H1 (cell line): ENCODE measurements at regions not wholly inside any gene's neighbourhood (a gene's known extent, or its start where the extent isn't known, plus 50 kb on each side); places are given as distances from the start of the nearest gene placed in this dataset.

Experiments
- CTCF ChIA-PET: fragments of 300-600 bp; sonication (Branson Sonifier 250); formaldehyde crosslinking; loops from one replicate; lab custom pipeline; 2021; ENCODE audit not compliant: partially characterized antibody; lab: Charles Lee
- POLR2A ChIA-PET: fragments of 300-600 bp; sonication (Branson Sonifier 250); formaldehyde crosslinking; loops from one replicate; lab custom pipeline; 2021; ENCODE audit warnings: inconsistent platforms; ENCODE audit not compliant: partially characterized antibody; lab: Charles Lee
- DNase-seq, 2 experiments: peaks; one replicate each; pipeline versions ENCODE4 v3.0.0 to v3.0.0-alpha.2; 2010 to 2022; ENCODE audit warnings: low spot score in 2 of 2, low read depth in 1 of 2, mixed read lengths in 1 of 2
- FAIRE-seq: peaks from 2 replicates; lab custom pipeline; 2011; peaks lifted over from hg19 to GRCh38; lab: Jason Lieb, UNC
- H2AFZ ChIP-seq: 2 replicates; pipeline ENCODE4 v1.8.1; 2012; ENCODE audit warnings: low read length, inconsistent platforms
- H2AK5ac ChIP-seq: 2 replicates; pipeline ENCODE4 v1.6.1; 2013; ENCODE audit warnings: low read depth, low read length
- H2BK120ac ChIP-seq: replicated peaks from 2 replicates; pipeline ENCODE3; 2013; ENCODE audit warnings: low read depth, low read length, inconsistent platforms
- H2BK12ac ChIP-seq: 2 replicates; pipeline ENCODE4 v1.6.1; 2013; ENCODE audit warnings: low read depth, low read length
- H2BK15ac ChIP-seq: 2 replicates; pipeline ENCODE4 v1.6.1; 2013; ENCODE audit warnings: low read length
- H2BK20ac ChIP-seq: 2 replicates; pipeline ENCODE4 v1.6.1; 2013; ENCODE audit warnings: low read length
- H2BK5ac ChIP-seq: 2 replicates; pipeline ENCODE4 v1.6.1; 2013; ENCODE audit warnings: low read depth, low read length
- H3K14ac ChIP-seq: 2 replicates; pipeline ENCODE4 v1.6.1; 2013; ENCODE audit warnings: inconsistent platforms; ENCODE audit not compliant: insufficient read length
- H3K18ac ChIP-seq: 2 replicates; pipeline ENCODE4 v1.6.1; 2013; ENCODE audit warnings: low read length; ENCODE audit errors: extremely low read depth
- H3K23ac ChIP-seq: 2 replicates; pipeline ENCODE4 v1.6.1; 2013; ENCODE audit warnings: inconsistent platforms; ENCODE audit not compliant: insufficient read length
- H3K23me2 ChIP-seq: 2 replicates; pipeline ENCODE4 v1.6.1; 2013; ENCODE audit warnings: low read depth, low read length
- H3K27ac ChIP-seq: 2 replicates; pipeline ENCODE4 v1.6.1; 2011; ENCODE audit warnings: low read depth, low read length, inconsistent platforms
- H3K27me3 ChIP-seq, 4 experiments: replicated peaks in 1 of 4; 1 replicate in 1 of 4; 2 replicates in 3 of 4; pipeline versions ENCODE4 v1.6.1 to v1.8.1; 2011 to 2013; ENCODE audit warnings: low read length in 3 of 4, mild to moderate bottlenecking in 3 of 4, inconsistent platforms in 2 of 4, mixed read lengths in 2 of 4, moderate library complexity in 1 of 4; ENCODE audit not compliant: control insufficient read depth in 3 of 4, insufficient read depth in 3 of 4; ENCODE audit errors: extremely low read depth in 1 of 4
- H3K36me3 ChIP-seq, 4 experiments: 2 replicates each; pipeline versions ENCODE4 v1.6.1 to v1.8.1; 2011 to 2013; ENCODE audit warnings: mild to moderate bottlenecking in 4 of 4, low read length in 3 of 4, moderate library complexity in 2 of 4, control low read depth in 1 of 4, inconsistent platforms in 1 of 4; ENCODE audit not compliant: insufficient read depth in 4 of 4, control insufficient read depth in 2 of 4
- H3K4ac ChIP-seq: replicated peaks from 2 replicates; pipeline ENCODE3; 2013; ENCODE audit warnings: low read length, low read depth, mixed read lengths, inconsistent platforms; ENCODE audit not compliant: insufficient read length
- H3K4me1 ChIP-seq, 4 experiments: replicated peaks in 1 of 4; 1 replicate in 1 of 4; 2 replicates in 3 of 4; pipeline versions ENCODE4 v1.6.1 to v1.8.1; 2011 to 2013; ENCODE audit warnings: low read length in 3 of 4, inconsistent platforms in 2 of 4, mixed read lengths in 1 of 4; ENCODE audit not compliant: insufficient read depth in 4 of 4, control insufficient read depth in 3 of 4
- H3K4me2 ChIP-seq, 2 experiments: 2 replicates each; pipeline versions ENCODE4 v1.6.1 to v1.8.1; 2011 to 2013; ENCODE audit warnings: low read depth in 2 of 2, low read length in 2 of 2, control low read depth in 1 of 2, inconsistent platforms in 1 of 2, mild to moderate bottlenecking in 1 of 2; ENCODE audit not compliant: insufficient read depth in 1 of 2
- H3K4me3 ChIP-seq, 4 experiments: fragments of 200-600, 300-600 bp in 1 of 4; sonication (generic), shearing (Covaris generic), sonication (Bioruptor Twin) in 1 of 4; 2 replicates each; pipeline versions ENCODE4 v1.5.1 to v1.8.1; 2011 to 2016; ENCODE audit warnings: low read length in 4 of 4, low read depth in 3 of 4, control low read depth in 2 of 4, inconsistent platforms in 2 of 4, mild to moderate bottlenecking in 2 of 4, mixed read lengths in 1 of 4, moderate library complexity in 1 of 4; ENCODE audit not compliant: insufficient read depth in 2 of 4; ENCODE audit errors: extremely low read depth in 1 of 4
- H3K56ac ChIP-seq: replicated peaks from 2 replicates; pipeline ENCODE3; 2013; ENCODE audit warnings: low read depth, mild to moderate bottlenecking, mixed read lengths, low read length, inconsistent platforms; ENCODE audit not compliant: insufficient read length
- H3K79me1 ChIP-seq: 2 replicates; pipeline ENCODE4 v1.6.1; 2013; ENCODE audit warnings: low read depth, low read length, control low read depth
- H3K79me2 ChIP-seq, 2 experiments: 2 replicates each; pipeline versions ENCODE4 v1.6.1 to v1.8.1; 2012 to 2013; ENCODE audit warnings: low read length in 2 of 2, mild to moderate bottlenecking in 2 of 2, inconsistent platforms in 1 of 2; ENCODE audit not compliant: insufficient read depth in 2 of 2, control insufficient read depth in 1 of 2
- H3K9ac ChIP-seq, 4 experiments: replicated peaks in 1 of 4; 1 replicate in 1 of 4; 2 replicates in 3 of 4; pipeline versions ENCODE4 v1.6.1 to v1.8.1; 2011 to 2013; ENCODE audit warnings: low read depth in 3 of 4, low read length in 3 of 4, control low read depth in 2 of 4, mild to moderate bottlenecking in 2 of 4, moderate library complexity in 2 of 4, inconsistent platforms in 1 of 4; ENCODE audit errors: extremely low read depth in 1 of 4
- H3K9me3 ChIP-seq, 2 experiments: 2 replicates each; pipeline versions ENCODE4 v1.6.1 to v1.8.1; 2012 to 2013; ENCODE audit warnings: mild to moderate bottlenecking in 2 of 2, moderate library complexity in 2 of 2, control low read depth in 1 of 2, inconsistent platforms in 1 of 2, low read depth in 1 of 2, low read length in 1 of 2, mixed read lengths in 1 of 2; ENCODE audit not compliant: insufficient read depth in 2 of 2
- H4K20me1 ChIP-seq, 2 experiments: replicated peaks in 1 of 2; 2 replicates each; pipeline versions ENCODE3 to v1.8.1; 2011 to 2013; ENCODE audit warnings: inconsistent platforms in 2 of 2, low read length in 2 of 2, mild to moderate bottlenecking in 1 of 2; ENCODE audit not compliant: insufficient read depth in 2 of 2, control insufficient read depth in 1 of 2
- H4K5ac ChIP-seq: 2 replicates; pipeline ENCODE4 v1.6.1; 2013; ENCODE audit warnings: low read length, low read depth, mixed read lengths, inconsistent platforms; ENCODE audit not compliant: insufficient read length
- H4K8ac ChIP-seq: 2 replicates; pipeline ENCODE4 v1.8.0; 2013; ENCODE audit warnings: mild to moderate bottlenecking, moderate library complexity, low read length, inconsistent platforms; ENCODE audit not compliant: insufficient read depth; ENCODE audit errors: extremely low read depth
- H4K91ac ChIP-seq: replicated peaks from 2 replicates; pipeline ENCODE3; 2013; ENCODE audit warnings: low read length, mixed read lengths, inconsistent platforms; ENCODE audit not compliant: insufficient read length
- BCL11A ChIP-seq, 2 experiments: IDR thresholded peaks; one replicate each; pipeline ENCODE4 v1.6.1; 2011; ENCODE audit warnings: low read depth in 2 of 2, low read length in 2 of 2, mild to moderate bottlenecking in 2 of 2
- EGR1 ChIP-seq: IDR thresholded peaks from 2 replicates; pipeline ENCODE4 v1.6.1; 2011; ENCODE audit warnings: low read depth, low read length, borderline replicate concordance
- EZH2 ChIP-seq: fragments of 200-600 bp; sonication (generic); IDR thresholded peaks from 2 replicates; pipeline ENCODE4 v1.7.1; 2012; ENCODE audit warnings: low read depth, mild to moderate bottlenecking, moderate library complexity, low read length, inconsistent platforms; ENCODE audit not compliant: severe bottlenecking
- HDAC6 ChIP-seq: IDR thresholded peaks from one replicate; pipeline ENCODE4 v1.7.1; 2012; ENCODE audit warnings: low read depth, mild to moderate bottlenecking, inconsistent platforms, low read length, moderate library complexity
- MAFK ChIP-seq: IDR thresholded peaks from 2 replicates; pipeline ENCODE4 v1.6.1; 2012; ENCODE audit warnings: low read depth, mild to moderate bottlenecking, improper control_type of control experiment, low read length
- RBBP5 ChIP-seq: IDR thresholded peaks from 2 replicates; pipeline ENCODE4 v1.7.1; 2012; ENCODE audit warnings: low read depth, mild to moderate bottlenecking, inconsistent platforms, low read length, moderate library complexity, borderline replicate concordance
- RNF2 ChIP-seq: fragments of 200-900, 300-1000 bp; sonication (generic); IDR thresholded peaks from 2 replicates; pipeline ENCODE4 v1.7.1; 2016; ENCODE audit warnings: borderline replicate concordance, low read depth, mild to moderate bottlenecking, antibody characterized with exemption, low read length; ENCODE audit not compliant: poor library complexity, severe bottlenecking; ENCODE audit errors: missing control alignments
- RXRA ChIP-seq: IDR thresholded peaks from 2 replicates; pipeline ENCODE4 v1.6.1; 2011; ENCODE audit warnings: low read depth, mild to moderate bottlenecking, low read length, moderate library complexity; ENCODE audit not compliant: insufficient read depth
- SUZ12 ChIP-seq: fragments of 200-600 bp; sonication (generic); IDR thresholded peaks from 2 replicates; pipeline ENCODE4 v1.6.1; 2012; ENCODE audit warnings: mild to moderate bottlenecking, inconsistent platforms, low read length, moderate library complexity, mixed read lengths
- TCF12 ChIP-seq: IDR thresholded peaks from 2 replicates; pipeline ENCODE4 v1.6.1; 2011; ENCODE audit warnings: low read depth, mild to moderate bottlenecking, low read length
- WGBS, 2 experiments: shearing (Covaris generic) in 1 of 2; methylation state at CpG; one replicate each; pipeline versions ENCODE4 v1.1.6 to v1.1.7; 2013 to 2015; ENCODE audit warnings: low lambda C conversion rate in 2 of 2, mixed read lengths in 2 of 2, inconsistent platforms in 1 of 2, low coverage in 1 of 2, missing lambda C conversion rate in 1 of 2; ENCODE audit not compliant: insufficient replicate concordance in 2 of 2, insufficient coverage in 1 of 2, insufficient read length in 1 of 2; ENCODE audit errors: extremely low coverage in 1 of 2, missing lambda C conversion rate in 1 of 2; 5-methylcytosine and 5-hydroxymethylcytosine counted together

- Histone ChIP-seq H4K8ac (no peak overlapping the region), H3K56ac (no peak overlapping the region), H3K23me2 (no peaks in the 10 kb centered on the region), H3K4me1 (peaks cover 0 to 6% (median 1%) of the 10 kb centered on the region in 4 experiments; a peak in 4 of 7 replicates), H2BK5ac (no peak overlapping the region), H2AK5ac (no peak overlapping the region), H3K79me1 (0 out of 2 replicates have a peak, but pooled peaks cover 3% of the 10 kb centered on the region), H3K27ac (no peak overlapping the region), H3K18ac (no peak overlapping the region; the same call in 1 of the 2 replicates), H3K4me3 (no peak overlapping the region), H2BK12ac (no peak overlapping the region), H4K5ac (no peak overlapping the region), H3K79me2 (peaks cover 0 to 49% of the 10 kb centered on the region in 2 experiments; a peak in 2 of 4 replicates), H4K20me1 (peaks cover 0 to 3% of the 10 kb centered on the region in 2 experiments), H2BK15ac (no peak overlapping the region), H3K4ac (no peak overlapping the region), H3K4me2 (no peak overlapping the region), H3K9me3 (no peaks in the 10 kb centered on the region), H3K14ac (no peak overlapping the region), H3K36me3 (no peaks in the 10 kb centered on the region), H2AFZ (no peak overlapping the region), H2BK20ac (no peak overlapping the region), H3K23ac (no peak overlapping the region), H2BK120ac (no peak overlapping the region), H3K9ac (no peak overlapping the region), H4K91ac (no peak overlapping the region), H3K27me3 (no peaks in the 10 kb centered on the region)
- no peak for TF ChIP-seq EZH2
- TF ChIP-seq RXRA, result no peak
- no peak for TF ChIP-seq MAFK
- TF ChIP-seq SUZ12, result no peak
- TF ChIP-seq RNF2, result no peak
- TF ChIP-seq HDAC6, result no peak
- no peak for TF ChIP-seq EGR1
- TF ChIP-seq BCL11A (IDR thresholded peaks at IDR 0.05; ENCODE audit: low read depth in 2 of 2, low read length in 2 of 2), result no peak
- no peak for TF ChIP-seq RBBP5
- TF ChIP-seq TCF12, result no peak
- 77% methylated on average over 4 of the region's 6 CpGs; no CpG with 5 or more reads in 1 of the 2 experiments for WGBS, 2 experiments
- ChIA-PET CTCF (no interaction called here), POLR2A (interaction anchor here (0.9 kb wide), 1 partner anchor 131 kb away, joined by 3 read pairs; the partner anchor contains the start of gene CLCN4)
- no peak for FAIRE-seq
- DNase-seq, result no peak
Observed at GRCh38 chrX:10025742-10026493, 58.8 kb downstream of the CLDN34 start.
